Cortex of kidney (tissue), 1 donor: ENCODE measurements at regions not wholly inside any gene's neighbourhood (a gene's known extent, or its start where the extent isn't known, plus 50 kb on each side); places are given as distances from the start of the nearest gene placed in this dataset.

ENCODE experiments used
- DNase-seq: peaks from one replicate; lab custom pipeline; 2025; lab: John Stamatoyannopoulos, UW

- no peak for DNase-seq
Measured at GRCh38 chrX:112901869-112902725, 61.5 kb upstream of the AMOT start.

GRCh38 chrX:112896051-112896450 is 55.4 kb upstream of the AMOT start:
- no peak for DNase-seq
